ENCODE measurements at regions not wholly inside any gene's neighbourhood (a gene's known extent, or its start where the extent isn't known, plus 50 kb on each side); places are given as distances from the start of the nearest gene placed in this dataset.

- H3K27ac Mint-ChIP-seq = no peak overlapping the region
- H3K36me3 Mint-ChIP-seq (ENCODE audit: insufficient read depth) = no peaks in the 10 kb centered on the region
Measured at GRCh38 chr3:46122091-46122490, 86.0 kb downstream of the CCR1 start.

DNA sequence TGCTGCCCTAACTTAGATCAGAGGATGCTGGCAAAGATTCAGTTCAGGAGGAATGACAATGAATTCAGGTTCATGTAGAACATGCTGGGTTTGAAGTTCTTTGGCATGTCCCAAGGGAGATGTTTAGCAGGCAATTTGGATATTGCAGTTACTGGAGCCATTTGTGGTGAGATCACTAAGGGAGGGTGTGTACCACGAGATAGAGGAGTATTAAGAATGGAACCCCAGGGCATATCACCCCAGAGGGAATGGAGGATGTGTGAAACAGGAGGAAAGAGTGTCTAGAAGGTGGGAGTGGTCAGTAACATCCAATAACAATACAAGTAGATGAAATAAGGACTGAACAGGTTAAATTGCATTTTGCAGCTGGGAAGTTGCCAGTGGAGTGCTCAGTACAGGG, 87.1 kb downstream of the CCR1 start:
- no peak overlapping the region for H3K27ac Mint-ChIP-seq
- H3K9me3 Mint-ChIP-seq (ENCODE audit: low read depth) = no peaks in the 10 kb centered on the region
- H3K4me3 Mint-ChIP-seq (ENCODE audit: low read depth) = no peak overlapping the region
- no peak for DNase-seq (ENCODE audit: low spot score, unreplicated experiment)
- H3K36me3 Mint-ChIP-seq (ENCODE audit: insufficient read depth) = no peaks in the 10 kb centered on the region
- H3K27me3 Mint-ChIP-seq = peaks cover 6% of the 10 kb centered on the region
- no peak for TF ChIP-seq CTCF (IDR thresholded peaks at IDR 0.05; ENCODE audit: unreplicated experiment)
- no peaks in the 10 kb centered on the region for H3K4me1 Mint-ChIP-seq (ENCODE audit: low read depth)

More at GRCh38 chr3:46122091-46122490, 86.0 kb downstream of the CCR1 start:
- TF ChIP-seq CTCF (IDR thresholded peaks at IDR 0.05; ENCODE audit: unreplicated experiment) = no peak
- H3K27me3 Mint-ChIP-seq = peaks cover 6% of the 10 kb centered on the region
- no peaks in the 10 kb centered on the region for H3K9me3 Mint-ChIP-seq (ENCODE audit: low read depth)
- no peak for DNase-seq (ENCODE audit: low spot score, unreplicated experiment)
- H3K4me3 Mint-ChIP-seq (ENCODE audit: low read depth) = no peak overlapping the region
- no peaks in the 10 kb centered on the region for H3K4me1 Mint-ChIP-seq (ENCODE audit: low read depth)

DNA sequence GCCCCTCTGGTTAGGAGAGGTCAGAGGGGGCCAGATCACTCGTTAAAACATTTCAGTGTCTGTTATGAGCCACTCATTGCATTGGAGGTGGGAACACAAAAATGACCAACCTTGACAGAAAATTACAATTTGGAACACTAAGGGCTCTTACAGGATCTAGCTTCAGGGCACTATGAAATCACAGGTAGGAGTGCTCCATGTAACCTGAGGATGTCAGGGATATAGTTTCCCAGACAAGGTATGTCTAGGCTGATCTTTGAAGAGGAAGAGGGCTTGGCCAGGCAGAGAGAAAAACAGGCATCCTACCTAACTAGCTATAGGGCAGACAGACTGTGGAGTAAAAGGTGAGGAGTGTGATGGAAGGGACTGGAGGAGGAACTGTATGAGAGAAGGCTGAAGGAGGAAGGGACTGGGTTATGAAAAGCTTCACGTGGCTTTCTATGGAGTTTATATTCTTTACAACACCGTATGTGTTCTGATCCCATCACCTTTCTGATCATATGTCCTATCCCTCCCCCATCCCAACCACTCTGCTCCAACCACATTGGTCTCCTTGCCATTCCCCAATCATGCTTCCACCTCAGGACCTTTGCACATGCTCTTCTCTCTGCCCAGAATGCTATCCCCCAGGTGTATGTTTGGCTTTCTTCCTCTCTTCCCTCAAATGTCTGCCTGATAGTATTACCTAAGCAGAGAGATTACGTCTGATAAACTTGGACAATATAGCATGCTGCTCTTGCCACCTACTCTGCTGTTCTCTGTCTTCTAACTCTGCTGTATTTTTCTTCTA, 88.2 kb downstream of the CCR1 start:
- Mint-ChIP-seq H3K4me1 (ENCODE audit: low read depth) (no peaks in the 10 kb centered on the region), H3K36me3 (ENCODE audit: insufficient read depth) (no peaks in the 10 kb centered on the region), H3K4me3 (ENCODE audit: low read depth) (no peak overlapping the region), H3K9me3 (ENCODE audit: low read depth) (no peaks in the 10 kb centered on the region), H3K27me3 (peaks cover 6% of the 10 kb centered on the region), H3K27ac (no peak overlapping the region)
- DNase-seq (ENCODE audit: low spot score, unreplicated experiment) = no peak
- no peak for TF ChIP-seq CTCF (IDR thresholded peaks at IDR 0.05; ENCODE audit: unreplicated experiment)

- no peak for DNase-seq (ENCODE audit: low spot score, unreplicated experiment)
- H3K36me3 Mint-ChIP-seq (ENCODE audit: insufficient read depth) = no peaks in the 10 kb centered on the region
- peaks cover 4% of the 10 kb centered on the region for H3K9me3 Mint-ChIP-seq (ENCODE audit: low read depth)
- peaks cover 6% of the 10 kb centered on the region for H3K27me3 Mint-ChIP-seq
- H3K4me1 Mint-ChIP-seq (ENCODE audit: low read depth) = no peaks in the 10 kb centered on the region
- TF ChIP-seq CTCF (IDR thresholded peaks at IDR 0.05; ENCODE audit: unreplicated experiment) = no peak
- H3K4me3 Mint-ChIP-seq (ENCODE audit: low read depth) = no peak overlapping the region
- no peak overlapping the region for H3K27ac Mint-ChIP-seq
Measured at GRCh38 chr3:46119253-46119652, 88.9 kb downstream of the CCR1 start.

DNA sequence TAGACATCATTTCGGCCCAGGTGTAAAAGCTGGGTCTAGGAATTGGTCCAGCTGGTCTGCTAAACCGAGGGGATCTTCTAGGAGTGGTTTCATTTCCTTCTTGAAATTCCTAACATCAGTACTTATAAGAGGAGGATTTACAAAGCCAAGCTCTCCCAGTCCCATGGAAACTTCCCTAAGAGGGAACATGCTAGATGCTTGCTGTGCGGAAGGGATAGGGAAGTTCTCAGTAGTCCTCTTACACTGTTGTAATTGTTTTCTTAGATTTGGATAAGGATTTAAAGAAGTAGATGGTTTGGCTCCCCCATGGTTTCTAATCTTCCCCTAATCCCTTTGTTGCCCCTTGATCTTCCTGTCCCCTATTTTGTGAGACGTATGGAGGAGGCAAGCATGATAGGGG, 89.7 kb upstream of the XCR1 start:
- Mint-ChIP-seq H3K4me3 (ENCODE audit: low read depth) (no peak overlapping the region), H3K4me1 (ENCODE audit: low read depth) (no peaks in the 10 kb centered on the region), H3K9me3 (ENCODE audit: low read depth) (peaks cover 10% of the 10 kb centered on the region), H3K36me3 (ENCODE audit: insufficient read depth) (no peaks in the 10 kb centered on the region), H3K27me3 (peaks cover 6% of the 10 kb centered on the region), H3K27ac (no peak overlapping the region)
- TF ChIP-seq CTCF (IDR thresholded peaks at IDR 0.05; ENCODE audit: unreplicated experiment) = no peak
- no peak for DNase-seq (ENCODE audit: low spot score, unreplicated experiment)

Data from progenitor cell of endocrine pancreas (in vitro differentiated cells).